GM18508 (cell line): ENCODE measurements at regions not wholly inside any gene's neighbourhood (a gene's known extent, or its start where the extent isn't known, plus 50 kb on each side); places are given as distances from the start of the nearest gene placed in this dataset.
A peak's percentile ranks its signal among the peaks of the same experiment; 100 is the strongest.

Experiments used
- ATAC-seq: cut with Tn5 transposase; IDR thresholded peaks from one replicate; pipeline ENCODE4 v1.9.1; 2021; ENCODE audit warnings: moderate number of reproducible peaks; ENCODE audit not compliant: insufficient read depth, unreplicated experiment

- ATAC-seq = no peak
These were observed 82.3 kb upstream of the C1QTNF9B start for GRCh38 chr13:23979361-23980159.

GRCh38 chr13:23980160-23980551, 82.9 kb upstream of the C1QTNF9B start:
- ATAC-seq = peak; percentile 62

DNA sequence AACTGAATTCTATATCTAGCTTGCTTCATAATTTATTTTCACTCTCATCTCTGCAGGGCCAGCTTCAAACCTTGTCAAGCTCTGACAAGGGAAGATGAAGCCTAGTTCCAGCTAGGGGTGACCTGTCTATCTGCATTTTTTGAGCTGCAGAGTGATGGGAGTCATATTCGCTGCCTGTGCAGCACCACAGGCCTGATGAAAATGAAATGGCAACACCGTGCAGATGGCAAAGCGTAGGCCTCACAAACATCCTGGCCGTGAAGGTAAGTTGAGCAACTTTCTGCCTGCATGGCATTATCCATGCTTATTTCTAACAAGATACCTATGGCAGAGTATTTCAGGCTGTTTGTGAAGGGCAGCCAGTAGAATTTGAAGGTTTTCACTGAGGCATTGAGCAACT, 86.4 kb upstream of the C1QTNF9B start:
- no peak for ATAC-seq

DNA sequence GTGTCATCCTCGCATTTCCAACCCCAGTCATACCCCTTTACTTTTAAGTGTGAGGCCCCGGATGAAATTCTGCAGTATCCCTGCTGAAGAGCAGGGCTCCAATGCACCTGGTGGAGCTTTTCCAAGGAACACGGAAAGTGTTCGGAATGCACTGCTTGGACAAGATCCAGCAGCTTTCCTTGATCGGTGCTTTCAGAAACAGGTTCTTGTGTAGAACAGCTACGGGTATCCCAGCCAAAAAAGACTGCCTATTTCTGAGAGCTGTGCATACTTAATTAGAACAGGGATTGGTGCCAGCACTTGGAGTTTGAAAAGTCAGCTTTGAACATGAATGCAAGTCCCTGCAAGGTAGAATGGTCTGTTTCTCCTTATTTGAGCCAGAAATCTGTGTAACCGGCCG, 87.2 kb upstream of the C1QTNF9B start:
- ATAC-seq = no peak

DNA sequence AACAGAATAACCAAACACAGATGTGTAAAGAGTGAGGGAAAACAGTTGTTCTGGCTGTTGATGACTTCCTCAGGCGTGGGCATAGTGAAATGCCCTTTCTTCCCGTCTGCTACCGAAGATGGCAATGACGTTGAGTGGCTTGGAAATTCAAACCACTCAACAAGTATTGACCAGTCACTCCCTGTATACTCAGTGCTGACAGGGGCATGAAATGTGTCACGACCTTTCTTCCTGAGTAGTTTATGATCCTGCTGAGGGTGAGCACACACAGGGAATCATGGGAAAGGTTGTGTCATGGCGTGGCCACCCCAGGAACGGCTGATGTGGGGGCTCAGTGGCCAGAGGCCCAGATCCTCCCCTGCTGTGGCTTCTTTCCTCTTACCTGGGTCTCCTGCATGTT, 87.8 kb upstream of the C1QTNF9B start:
- ATAC-seq = no peak

- ATAC-seq = no peak
These were observed 88.5 kb upstream of the C1QTNF9B start for GRCh38 chr13:23985839-23986238.

DNA sequence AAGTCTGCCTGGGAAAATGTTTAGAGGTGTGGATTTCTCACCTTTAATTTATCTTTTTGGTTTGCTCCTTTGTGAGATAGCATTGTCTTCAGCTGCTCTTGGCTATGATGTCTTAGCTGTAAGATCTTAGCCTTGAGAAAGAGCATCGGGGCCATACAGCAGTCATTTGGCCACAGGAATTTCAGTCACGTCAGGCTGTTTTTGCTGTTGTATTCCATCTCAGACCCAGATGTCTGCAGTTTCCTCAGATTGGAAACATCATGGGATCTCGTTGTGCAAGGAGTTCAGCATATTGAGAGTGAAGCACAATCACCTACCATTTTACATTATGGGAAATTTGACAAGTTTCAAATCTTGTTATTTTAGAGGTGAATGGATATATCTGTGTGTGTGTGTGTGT, 89.3 kb upstream of the C1QTNF9B start:
- no peak for ATAC-seq

DNA sequence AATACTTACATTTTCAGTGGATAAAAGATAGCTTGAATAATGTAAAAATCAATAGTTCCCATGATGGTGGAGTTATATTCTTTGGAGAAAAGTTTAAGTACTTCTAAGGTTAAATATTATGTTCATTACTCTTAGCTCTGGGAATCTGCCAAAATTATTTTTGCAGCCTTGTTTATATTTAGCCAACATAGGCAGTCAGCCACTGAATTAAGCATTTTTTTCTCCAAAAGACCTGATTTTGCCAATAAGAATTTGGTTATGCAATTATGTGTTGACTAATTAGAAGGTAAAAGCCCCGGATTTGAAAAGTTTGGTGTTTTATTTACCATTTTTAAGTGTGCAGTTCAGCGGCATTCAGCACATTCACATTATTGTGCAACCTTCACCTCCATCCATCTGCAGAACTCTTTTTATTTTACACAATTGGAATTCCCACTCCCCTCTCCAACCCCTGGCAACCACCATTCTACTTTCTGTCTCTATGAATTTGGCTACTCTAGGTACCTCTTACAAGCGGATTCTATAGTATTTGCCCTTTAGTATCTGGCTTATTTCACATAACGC, 90.1 kb upstream of the C1QTNF9B start:
- ATAC-seq = no peak

- no peak for ATAC-seq
These were observed 91.3 kb upstream of the C1QTNF9B start for GRCh38 chr13:23988546-23989122.

GRCh38 chr13:23990455-23990854, 93.2 kb upstream of the C1QTNF9B start:
- ATAC-seq = no peak

- no peak for ATAC-seq
These were observed 93.8 kb upstream of the C1QTNF9B start for GRCh38 chr13:23991119-23991518.

DNA sequence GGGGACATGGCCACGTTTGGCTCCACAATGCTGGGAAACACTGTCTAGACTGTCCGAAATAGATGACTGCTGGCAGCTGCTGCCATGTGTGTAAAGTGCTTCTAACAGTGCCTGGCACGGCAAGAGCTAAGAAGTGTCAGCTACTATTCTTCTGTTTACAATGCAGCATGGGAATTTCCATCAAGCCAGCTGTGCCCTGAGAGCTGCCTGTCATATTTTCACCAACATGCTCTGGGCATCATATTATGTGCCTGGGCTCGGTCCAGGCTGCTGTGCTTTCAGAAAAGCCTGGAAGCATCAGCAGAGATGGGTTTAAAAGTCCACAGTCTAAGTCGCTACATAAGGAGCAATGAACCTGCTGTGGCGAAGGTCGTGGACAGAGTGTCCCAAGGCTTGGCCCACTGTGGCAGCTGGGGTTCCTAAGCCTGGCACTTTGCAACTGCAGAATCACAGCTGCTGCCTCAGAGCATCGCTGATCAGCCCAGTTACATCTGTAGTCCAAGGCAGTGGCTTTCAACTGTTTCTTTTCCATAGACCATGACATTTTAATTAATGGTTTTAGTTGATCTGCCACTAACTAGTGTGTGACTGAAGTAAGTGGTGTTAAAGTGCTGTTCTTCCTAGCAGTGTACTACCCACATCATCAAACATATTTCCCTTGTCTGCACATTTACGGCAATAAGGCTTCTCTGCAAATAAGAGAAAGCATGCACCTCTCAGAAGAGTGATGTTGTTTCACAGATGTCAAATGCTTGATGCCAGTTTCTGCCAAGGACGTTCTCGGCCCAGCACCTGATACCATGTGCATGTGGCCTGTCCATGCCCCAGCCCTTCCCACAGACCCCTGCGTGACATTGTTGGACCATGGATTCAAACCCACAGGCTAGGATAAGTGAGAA, 95.7 kb upstream of the C1QTNF9B start:
- no peak for ATAC-seq

GRCh38 chr13:23993680-23993985, 96.3 kb upstream of the C1QTNF9B start:
- ATAC-seq = no peak

DNA sequence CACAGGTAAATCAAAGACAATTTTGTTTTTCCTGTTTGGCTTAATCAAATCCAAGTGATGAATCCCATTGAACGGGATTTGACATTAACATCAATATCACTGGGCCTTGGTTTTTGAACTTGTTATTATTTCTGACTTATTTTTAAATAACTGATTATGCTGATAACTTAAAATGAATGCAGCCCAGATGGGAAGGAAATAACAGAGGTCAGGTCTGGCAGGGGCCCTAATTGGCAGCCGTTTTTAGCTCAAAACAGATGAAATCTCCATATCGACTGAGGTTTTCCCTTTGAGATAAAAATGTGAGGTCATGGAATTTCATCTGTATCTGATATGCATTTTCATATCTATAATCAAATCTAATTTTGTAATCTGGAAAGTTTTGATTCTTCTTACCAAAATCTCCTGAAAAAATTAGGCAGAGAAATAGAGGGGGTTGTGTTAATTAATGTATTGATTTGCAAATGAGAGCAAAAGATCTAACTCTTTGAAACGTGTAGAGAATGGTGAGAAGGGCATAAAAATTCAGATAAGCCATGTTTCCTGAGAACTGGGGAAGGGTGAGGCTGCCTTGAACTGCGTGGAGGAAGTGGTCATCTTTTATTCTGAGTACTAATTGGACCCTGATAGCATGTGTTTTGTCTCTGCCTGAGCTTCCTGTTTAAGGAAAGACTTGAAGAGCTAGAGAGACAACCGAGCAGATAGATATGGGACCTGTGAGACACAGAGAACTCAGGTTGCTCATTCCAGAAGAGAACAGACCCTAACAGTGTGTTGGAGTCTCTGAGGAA, 98.2 kb upstream of the C1QTNF9B start:
- ATAC-seq = no peak

- peak; percentile 33 for ATAC-seq
These were observed 99.2 kb upstream of the C1QTNF9B start for GRCh38 chr13:23996456-23996855.

GRCh38 chr13:23999424-23999823, 102.1 kb upstream of the C1QTNF9B start:
- no peak for ATAC-seq

DNA sequence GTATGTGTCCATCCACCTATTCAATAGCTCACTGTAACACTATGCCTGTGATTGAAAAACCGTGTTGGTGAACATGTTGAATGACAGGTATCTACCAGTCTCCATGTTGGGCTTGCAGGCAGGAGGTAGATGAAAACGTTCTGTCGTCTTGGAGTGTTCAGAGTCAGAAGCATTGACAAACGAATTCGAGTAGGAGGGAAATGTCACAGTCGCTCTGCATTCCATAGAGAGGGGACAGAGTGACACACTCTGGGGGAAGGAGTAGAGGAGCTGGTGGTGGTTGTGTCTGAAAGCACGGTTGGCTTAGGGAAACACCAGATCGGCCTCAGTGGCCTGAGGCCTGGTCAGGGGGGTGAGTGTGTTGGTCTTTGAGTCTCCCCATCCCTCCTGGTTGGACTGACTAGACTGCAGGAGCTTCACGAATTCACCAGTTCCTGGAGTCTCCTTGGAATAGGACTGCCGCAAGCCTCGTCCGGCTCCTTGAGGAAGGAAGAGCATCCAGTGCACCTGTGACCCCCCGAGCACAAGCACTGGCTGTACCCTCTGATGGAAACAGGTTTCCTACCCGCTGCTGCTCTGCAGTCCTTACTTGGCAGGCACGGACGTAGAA, 105.0 kb upstream of the C1QTNF9B start:
- ATAC-seq = no peak

DNA sequence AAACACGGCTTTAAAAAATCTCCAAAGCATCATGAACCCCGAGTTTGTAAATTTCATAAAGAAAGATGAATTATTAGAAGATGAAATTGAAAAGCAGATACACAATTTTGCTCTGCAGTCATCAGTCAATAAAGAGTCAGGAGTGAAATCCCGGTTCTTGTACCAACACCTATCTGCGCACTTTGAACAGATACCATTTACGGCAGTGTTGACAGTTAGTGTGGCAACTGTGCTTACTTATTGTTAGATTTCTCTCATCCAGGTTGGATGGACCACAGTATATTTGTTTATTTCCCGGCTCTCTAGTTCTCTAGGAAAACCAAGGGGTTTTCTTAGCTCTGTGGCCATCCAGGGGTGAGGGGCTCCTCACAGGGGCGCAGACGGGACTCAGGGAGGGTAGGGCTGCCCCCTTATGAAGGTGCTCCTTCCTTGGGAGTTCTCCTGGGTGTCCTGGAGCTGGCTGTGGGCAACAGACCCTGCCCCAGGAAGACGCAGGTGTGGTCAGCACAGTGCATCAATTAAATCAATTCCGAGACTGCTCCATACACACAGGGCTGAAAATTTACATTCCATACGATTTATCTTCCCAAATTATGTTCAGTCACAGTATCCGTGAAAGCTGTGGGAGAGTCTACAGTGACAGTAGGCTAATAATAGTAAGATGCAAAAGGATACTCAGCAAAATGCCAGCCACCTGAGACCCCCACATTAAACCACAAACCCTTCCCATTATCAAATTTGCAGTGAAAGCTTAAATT, 107.0 kb upstream of the C1QTNF9B start:
- ATAC-seq = no peak

DNA sequence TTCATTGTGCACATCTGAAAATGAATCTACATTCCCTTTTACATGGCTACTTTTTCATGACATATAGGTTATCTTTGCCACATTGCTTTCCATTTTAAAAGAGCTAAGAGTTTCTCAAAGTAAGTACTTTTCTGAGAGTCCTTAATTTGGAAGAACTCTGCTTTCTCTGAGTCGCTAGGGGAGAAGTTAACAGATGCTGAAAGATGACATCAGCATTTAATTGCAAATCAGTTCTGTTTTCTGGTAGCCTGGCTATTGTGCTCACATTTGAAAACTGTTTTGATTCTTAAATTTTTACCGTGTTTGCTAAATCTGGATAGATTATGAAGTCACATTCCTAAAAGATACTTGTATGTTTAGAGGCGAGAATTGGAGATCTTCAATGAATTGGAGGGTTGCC, 107.7 kb upstream of the C1QTNF9B start:
- no peak for ATAC-seq
